Adrenal gland (tissue), 5 donors: ENCODE measurements at regions not wholly inside any gene's neighbourhood (a gene's known extent, or its start where the extent isn't known, plus 50 kb on each side); places are given as distances from the start of the nearest gene placed in this dataset.

Experiments used
- POLR2A ChIP-seq, 2 donors: fragments of 450-650 bp; IDR thresholded peaks; one replicate each; pipeline ENCODE4 v1.6.1; 2017; ENCODE audit warnings: antibody characterized with exemption in 2 of 2, mild to moderate bottlenecking in 2 of 2, moderate library complexity in 1 of 2
- TF ChIP-seq, protein P1 (sequence below), 6 experiments: fragments of 450-650 bp in 4 of 6; fragments of 200-600 bp in 2 of 6; sonication (generic) in 1 of 6; IDR thresholded peaks; 1 replicate in 5 of 6; 2 replicates in 1 of 6; pipeline versions ENCODE4 v1.5.1 to v1.8.0; 2016 to 2021; ENCODE audit warnings: antibody characterized with exemption in 6 of 6, mild to moderate bottlenecking in 2 of 6, moderate library complexity in 1 of 6
- donor health status: DM: no; HTN: no; CAD: no.

DNA sequence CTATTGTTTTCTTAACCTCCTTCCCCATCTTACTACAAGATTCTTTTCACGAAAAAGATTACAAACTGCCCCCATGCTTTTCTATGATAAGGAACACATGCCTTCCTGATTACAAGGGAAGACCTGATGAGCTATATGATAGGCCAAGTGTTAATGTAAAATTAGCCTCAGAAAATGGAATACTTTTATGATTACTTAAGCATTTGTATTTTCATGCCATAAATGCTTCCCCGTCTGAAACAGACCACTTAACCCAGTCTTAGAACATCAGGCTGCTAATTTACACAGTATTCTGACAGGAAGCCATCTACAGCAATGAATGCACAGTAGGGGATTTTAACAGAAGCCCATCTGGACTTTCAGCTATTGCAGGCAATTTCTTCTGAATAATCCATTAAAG, 274.9 kb downstream of the HAO1 start:
- TF ChIP-seq, protein P1, sequence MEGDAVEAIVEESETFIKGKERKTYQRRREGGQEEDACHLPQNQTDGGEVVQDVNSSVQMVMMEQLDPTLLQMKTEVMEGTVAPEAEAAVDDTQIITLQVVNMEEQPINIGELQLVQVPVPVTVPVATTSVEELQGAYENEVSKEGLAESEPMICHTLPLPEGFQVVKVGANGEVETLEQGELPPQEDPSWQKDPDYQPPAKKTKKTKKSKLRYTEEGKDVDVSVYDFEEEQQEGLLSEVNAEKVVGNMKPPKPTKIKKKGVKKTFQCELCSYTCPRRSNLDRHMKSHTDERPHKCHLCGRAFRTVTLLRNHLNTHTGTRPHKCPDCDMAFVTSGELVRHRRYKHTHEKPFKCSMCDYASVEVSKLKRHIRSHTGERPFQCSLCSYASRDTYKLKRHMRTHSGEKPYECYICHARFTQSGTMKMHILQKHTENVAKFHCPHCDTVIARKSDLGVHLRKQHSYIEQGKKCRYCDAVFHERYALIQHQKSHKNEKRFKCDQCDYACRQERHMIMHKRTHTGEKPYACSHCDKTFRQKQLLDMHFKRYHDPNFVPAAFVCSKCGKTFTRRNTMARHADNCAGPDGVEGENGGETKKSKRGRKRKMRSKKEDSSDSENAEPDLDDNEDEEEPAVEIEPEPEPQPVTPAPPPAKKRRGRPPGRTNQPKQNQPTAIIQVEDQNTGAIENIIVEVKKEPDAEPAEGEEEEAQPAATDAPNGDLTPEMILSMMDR (IDR thresholded peaks at IDR 0.05): no peak
- no peak for TF ChIP-seq POLR2A (IDR thresholded peaks at IDR 0.05)
